K562 (cell line): ENCODE measurements at regions not wholly inside any gene's neighbourhood (a gene's known extent, or its start where the extent isn't known, plus 50 kb on each side); places are given as distances from the start of the nearest gene placed in this dataset.

Source experiments
- ATAC-seq: fragments of 200-7000 bp; cut with Tn5 transposase; 3 replicates; pipeline ENCODE4 v1.9.1; 2020; ENCODE audit warnings: moderate library complexity
- BruUV-seq: library from RNA; stranded (reverse); fragments of 400-500 nt; replicated peaks from 2 replicates; lab custom pipeline; 2021; lab: Mats Ljungman, UMichigan
- CTCF ChIA-PET: fragments of 300-600 bp; formaldehyde crosslinking; extraction: SDS; loops from one replicate; lab custom pipeline; 2021; ENCODE audit warnings: low intra/inter-chr PET ratio; lab: Yijun Ruan, JAX
- POLR2A ChIA-PET: fragments of 300-600, 350-650 bp; sonication (Branson Sonifier 250); formaldehyde crosslinking; extraction: SDS; loops from one replicate; lab custom pipeline; 2021; ENCODE audit warnings: antibody characterized with exemption, inconsistent platforms; lab: Yijun Ruan, JAX
- DNase-seq, 4 experiments: peaks; one replicate each; pipeline versions ENCODE4 v3.0.0 to v3.0.0-alpha.2; 2011 to 2018; ENCODE audit warnings: low spot score in 3 of 4, mixed read lengths in 3 of 4; ENCODE audit errors: extremely low read depth in 1 of 4
- FAIRE-seq: peaks from 2 replicates; lab custom pipeline; 2011; peaks lifted over from hg19 to GRCh38; lab: Jason Lieb, UNC
- H2AFZ ChIP-seq: 2 replicates; pipeline ENCODE4 v1.6.0; 2011; ENCODE audit warnings: low read depth, low read length, control low read depth, inconsistent platforms
- H3K27ac ChIP-seq: fragments of 200-600 bp; 3 replicates; pipeline ENCODE4 v1.8.0; 2011; ENCODE audit warnings: low read depth, mild to moderate bottlenecking, control low read depth, inconsistent platforms, low read length, moderate library complexity, mixed read lengths; ENCODE audit errors: extremely low read depth
- H3K27me3 ChIP-seq, 2 experiments: fragments of 300-600 bp in 1 of 2; 2 replicates in 1 of 2; 3 replicates in 1 of 2; pipeline versions ENCODE4 v1.6.0 to v1.8.0; 2011; ENCODE audit warnings: inconsistent platforms in 2 of 2, low read length in 2 of 2, mild to moderate bottlenecking in 1 of 2, mixed read lengths in 1 of 2, moderate library complexity in 1 of 2; ENCODE audit not compliant: control insufficient read depth in 2 of 2, insufficient read depth in 2 of 2
- H3K36me3 ChIP-seq: fragments of 300-600 bp; 3 replicates; pipeline ENCODE4 v1.8.0; 2011; ENCODE audit warnings: mild to moderate bottlenecking, low read length, inconsistent platforms; ENCODE audit not compliant: control insufficient read depth, insufficient read depth
- H3K4me1 ChIP-seq, 2 experiments: fragments of 200-600 bp in 1 of 2; replicated peaks in 1 of 2; 2 replicates in 1 of 2; 3 replicates in 1 of 2; pipeline versions ENCODE4 v1.5.1 to v1.8.0; 2011; ENCODE audit warnings: inconsistent platforms in 2 of 2, low read length in 2 of 2, mild to moderate bottlenecking in 1 of 2, mixed read lengths in 1 of 2, moderate library complexity in 1 of 2; ENCODE audit not compliant: control insufficient read depth in 2 of 2, insufficient read depth in 2 of 2
- H3K4me2 ChIP-seq: 2 replicates; pipeline ENCODE4 v1.6.1; 2011; ENCODE audit warnings: low read length, control low read depth, inconsistent platforms, mixed read lengths; ENCODE audit not compliant: insufficient read depth
- H3K4me3 ChIP-seq: fragments of 200-600 bp; sonication (generic), shearing (Covaris generic); 2 replicates; pipeline ENCODE4 v1.5.1; 2016; ENCODE audit warnings: control low read depth, inconsistent platforms
- H3K79me2 ChIP-seq: fragments of 200-600 bp; 3 replicates; pipeline ENCODE4 v1.8.0; 2011; ENCODE audit warnings: low read length, inconsistent platforms; ENCODE audit not compliant: control insufficient read depth, insufficient read depth
- H3K9ac ChIP-seq, 2 experiments: 2 replicates each; pipeline versions ENCODE4 v1.6.0 to v1.6.1; 2011; ENCODE audit warnings: low read depth in 2 of 2, low read length in 2 of 2, control low read depth in 1 of 2, inconsistent platforms in 1 of 2, mild to moderate bottlenecking in 1 of 2, mixed read lengths in 1 of 2; ENCODE audit not compliant: insufficient read depth in 1 of 2
- H3K9me1 ChIP-seq: one replicate; pipeline ENCODE4 v1.6.0; 2011; ENCODE audit warnings: inconsistent platforms, mild to moderate bottlenecking, low read length, moderate library complexity; ENCODE audit not compliant: control insufficient read depth, insufficient read depth
- H3K9me3 ChIP-seq: replicated peaks from 2 replicates; pipeline ENCODE4 v1.5.1; 2011; ENCODE audit warnings: low read depth, low read length, inconsistent platforms; ENCODE audit not compliant: control insufficient read depth, insufficient read depth
- H4K20me1 ChIP-seq: replicated peaks from 2 replicates; pipeline ENCODE4 v1.6.1; 2011; ENCODE audit warnings: low read length, inconsistent platforms, mixed read lengths; ENCODE audit not compliant: control insufficient read depth, insufficient read depth
- BCOR ChIP-seq: fragments of 450-650 bp; IDR thresholded peaks from 2 replicates; pipeline ENCODE4 v1.6.1; 2016
- BRF2 ChIP-seq: IDR thresholded peaks from 3 replicates; pipeline ENCODE4 v1.6.1; 2011; ENCODE audit warnings: borderline replicate concordance, mild to moderate bottlenecking; ENCODE audit not compliant: insufficient read length, insufficient read depth
- CEBPZ ChIP-seq: fragments of 150-350 bp; IDR thresholded peaks from 2 replicates; pipeline ENCODE4 v1.6.1; 2014; ENCODE audit warnings: low read depth, mild to moderate bottlenecking, low read length, borderline replicate concordance
- GATAD2A ChIP-seq: fragments of 450-650 bp; IDR thresholded peaks from 2 replicates; pipeline ENCODE4 v1.6.1; 2017
- MTA1 ChIP-seq: fragments of 450-650 bp; IDR thresholded peaks from 2 replicates; pipeline ENCODE4 v1.6.1; 2017; ENCODE audit warnings: borderline replicate concordance
- MTA2 ChIP-seq: fragments of 450-650 bp; IDR thresholded peaks from 2 replicates; pipeline ENCODE4 v1.6.1; 2016; ENCODE audit warnings: low read depth
- MTF1 ChIP-seq: fragments of 250-450 bp; sonication (Bioruptor Pico); IDR thresholded peaks from 2 replicates; pipeline ENCODE4 v1.9.0; 2021; ENCODE audit warnings: moderate library complexity, mild to moderate bottlenecking, inconsistent platforms, borderline replicate concordance
- NCOA1 ChIP-seq: fragments of 450-650 bp; IDR thresholded peaks from 2 replicates; pipeline ENCODE4 v1.6.1; 2016; ENCODE audit warnings: low read depth
- NEUROD1 ChIP-seq: fragments of 150-350 bp; IDR thresholded peaks from 2 replicates; pipeline ENCODE4 v1.6.1; 2014; ENCODE audit warnings: borderline replicate concordance, low read length, low read depth; ENCODE audit not compliant: partially characterized antibody
- ZC3H11A ChIP-seq: IDR thresholded peaks from 2 replicates; pipeline ENCODE4 v1.6.1; 2012; ENCODE audit warnings: low read depth, low read length, improper control_type of control experiment
- ZNF436 ChIP-seq: fragments of 250-450, 450-650 bp; sonication (Bioruptor Pico); formaldehyde crosslinking; IDR thresholded peaks from 2 replicates; pipeline ENCODE4 v1.7.0; 2020; ENCODE audit warnings: mild to moderate bottlenecking
- ZNF444 ChIP-seq: fragments of 250-450 bp; sonication (Bioruptor Pico); IDR thresholded peaks from 2 replicates; pipeline ENCODE4 v1.4.0; 2020; ENCODE audit warnings: mild to moderate bottlenecking, moderate library complexity
- ZNF668 ChIP-seq: fragments of 250-450 bp; sonication (Bioruptor Pico); IDR thresholded peaks from 2 replicates; pipeline ENCODE4 v1.8.0; 2022; ENCODE audit warnings: mild to moderate bottlenecking, inconsistent platforms
- WGBS: fragments of 100-300 bp; shearing (Covaris generic); methylation state at CpG from one replicate; pipeline ENCODE4 v1.1.6; 2016; ENCODE audit warnings: low coverage, mixed read lengths; ENCODE audit not compliant: insufficient coverage; ENCODE audit errors: missing lambda C conversion rate; 5-methylcytosine and 5-hydroxymethylcytosine counted together
- in situ Hi-C: fragments of 300-500 bp; cut with MboI; formaldehyde crosslinking; loops from 4 replicates; pipeline ENCODE4 v1.15.0; 2018; ENCODE audit warnings: inconsistent platforms, mixed read lengths
- intact Hi-C: fragments of 100-400 bp; cut with micrococcal nuclease; formaldehyde crosslinking; loops from 2 replicates; pipeline ENCODE4 v1.14.2; 2022
- TF ChIP-seq, protein P1 (sequence below): sonication (generic); formaldehyde crosslinking; IDR thresholded peaks from 2 replicates; pipeline ENCODE4 v1.8.1; 2023; ENCODE audit warnings: missing genetic modification reagents, mild to moderate bottlenecking, borderline replicate concordance

- no peak for TF ChIP-seq ZNF668 (CRISPR knock-in tag)
- no peak for TF ChIP-seq BCOR
- TF ChIP-seq ZNF436 (CRISPR knock-in tag) = no peak
- no peak for TF ChIP-seq MTA2
- no peak for TF ChIP-seq MTA1
- TF ChIP-seq NEUROD1 = no peak
- no peak for TF ChIP-seq ZC3H11A
- no peak for TF ChIP-seq ZNF444
- TF ChIP-seq, all 486 proteins: peak for 0
These were observed 112.5 kb downstream of the MATN1 start (continued) for GRCh38 chr1:30610917-30611316.

DNA sequence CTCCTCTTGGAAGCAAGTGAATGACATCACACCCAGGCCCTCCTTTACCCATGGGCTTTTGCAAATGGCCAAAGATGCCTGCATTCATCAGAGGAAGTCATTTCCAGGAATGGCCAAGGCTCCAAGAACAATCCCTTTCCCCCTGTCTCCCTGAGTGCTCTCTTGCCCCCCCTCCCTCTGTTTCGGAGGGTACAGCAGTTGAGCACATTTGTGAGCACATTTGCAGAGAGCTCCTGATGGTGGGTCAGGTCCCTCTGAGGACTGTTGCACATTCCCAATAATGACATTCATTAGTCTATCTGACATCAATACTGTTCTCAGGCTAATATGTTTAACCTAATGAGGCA lies 113.4 kb downstream of the MATN1 start:
- H4K20me1 ChIP-seq = no peaks in the 10 kb centered on the region
- intact Hi-C loops (no loop called here), in situ Hi-C loops (no loop called here)
- H3K27me3 ChIP-seq = peaks cover 0 to 16% of the 10 kb centered on the region in 2 experiments; a peak in 2 of 5 replicates
- no peaks in the 10 kb centered on the region for H3K36me3 ChIP-seq
- H3K4me3 ChIP-seq = no peak overlapping the region
- no peak for FAIRE-seq
- no peak for ATAC-seq
- no peaks in the 10 kb centered on the region for H3K9me1 ChIP-seq
- WGBS = 0% methylated on average over 1 of the region's 1 CpG
- no peak overlapping the region for H3K4me2 ChIP-seq
- CTCF ChIA-PET = no interaction called here
- no peak for DNase-seq
- H3K79me2 ChIP-seq = no peaks in the 10 kb centered on the region
- POLR2A ChIA-PET = interaction anchor here (0.8 kb wide), 1 partner anchor 9 kb away, joined by 3 read pairs; no protein-coding TSS in a partner anchor
- no peak overlapping the region for H3K9ac ChIP-seq
- no peaks in the 10 kb centered on the region for H3K9me3 ChIP-seq
- H3K4me1 ChIP-seq = no peaks in the 10 kb centered on the region
- no peak overlapping the region for H2AFZ ChIP-seq
- no peak overlapping the region for H3K27ac ChIP-seq
- BruUV-seq = no TSS peak
- no peak for TF ChIP-seq BRF2
- no peak for TF ChIP-seq NCOA1
- no peak for TF ChIP-seq MTF1 (CRISPR knock-in tag)
- no peak for TF ChIP-seq CEBPZ
- TF ChIP-seq, protein P1, sequence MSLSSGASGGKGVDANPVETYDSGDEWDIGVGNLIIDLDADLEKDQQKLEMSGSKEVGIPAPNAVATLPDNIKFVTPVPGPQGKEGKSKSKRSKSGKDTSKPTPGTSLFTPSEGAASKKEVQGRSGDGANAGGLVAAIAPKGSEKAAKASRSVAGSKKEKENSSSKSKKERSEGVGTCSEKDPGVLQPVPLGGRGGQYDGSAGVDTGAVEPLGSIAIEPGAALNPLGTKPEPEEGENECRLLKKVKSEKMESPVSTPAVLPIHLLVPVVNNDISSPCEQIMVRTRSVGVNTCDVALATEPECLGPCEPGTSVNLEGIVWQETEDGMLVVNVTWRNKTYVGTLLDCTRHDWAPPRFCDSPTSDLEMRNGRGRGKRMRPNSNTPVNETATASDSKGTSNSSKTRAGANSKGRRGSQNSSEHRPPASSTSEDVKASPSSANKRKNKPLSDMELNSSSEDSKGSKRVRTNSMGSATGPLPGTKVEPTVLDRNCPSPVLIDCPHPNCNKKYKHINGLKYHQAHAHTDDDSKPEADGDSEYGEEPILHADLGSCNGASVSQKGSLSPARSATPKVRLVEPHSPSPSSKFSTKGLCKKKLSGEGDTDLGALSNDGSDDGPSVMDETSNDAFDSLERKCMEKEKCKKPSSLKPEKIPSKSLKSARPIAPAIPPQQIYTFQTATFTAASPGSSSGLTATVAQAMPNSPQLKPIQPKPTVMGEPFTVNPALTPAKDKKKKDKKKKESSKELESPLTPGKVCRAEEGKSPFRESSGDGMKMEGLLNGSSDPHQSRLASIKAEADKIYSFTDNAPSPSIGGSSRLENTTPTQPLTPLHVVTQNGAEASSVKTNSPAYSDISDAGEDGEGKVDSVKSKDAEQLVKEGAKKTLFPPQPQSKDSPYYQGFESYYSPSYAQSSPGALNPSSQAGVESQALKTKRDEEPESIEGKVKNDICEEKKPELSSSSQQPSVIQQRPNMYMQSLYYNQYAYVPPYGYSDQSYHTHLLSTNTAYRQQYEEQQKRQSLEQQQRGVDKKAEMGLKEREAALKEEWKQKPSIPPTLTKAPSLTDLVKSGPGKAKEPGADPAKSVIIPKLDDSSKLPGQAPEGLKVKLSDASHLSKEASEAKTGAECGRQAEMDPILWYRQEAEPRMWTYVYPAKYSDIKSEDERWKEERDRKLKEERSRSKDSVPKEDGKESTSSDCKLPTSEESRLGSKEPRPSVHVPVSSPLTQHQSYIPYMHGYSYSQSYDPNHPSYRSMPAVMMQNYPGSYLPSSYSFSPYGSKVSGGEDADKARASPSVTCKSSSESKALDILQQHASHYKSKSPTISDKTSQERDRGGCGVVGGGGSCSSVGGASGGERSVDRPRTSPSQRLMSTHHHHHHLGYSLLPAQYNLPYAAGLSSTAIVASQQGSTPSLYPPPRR = no peak
- TF ChIP-seq GATAD2A = no peak
